Prostate gland (tissue), 2 donors: ENCODE measurements at regions not wholly inside any gene's neighbourhood (a gene's known extent, or its start where the extent isn't known, plus 50 kb on each side); places are given as distances from the start of the nearest gene placed in this dataset.

Experiments
- DNase-seq: peaks from one replicate; pipeline ENCODE4 v3.0.0-alpha.2; 2019; ENCODE audit warnings: low spot score
- H3K27ac ChIP-seq, 2 donors: fragments of 200-600 bp; sonication (generic); 2 replicates each; pipeline ENCODE4 v1.5.1; 2017 to 2019
- H3K27me3 ChIP-seq: fragments of 200-600 bp; sonication (generic); replicated peaks from 2 replicates; pipeline ENCODE4 v1.5.1; 2019; ENCODE audit not compliant: insufficient read depth
- H3K36me3 ChIP-seq, 2 donors: fragments of 200-600 bp; sonication (generic); 1 replicate in 1 of 2; 2 replicates in 1 of 2; pipeline versions ENCODE4 v1.5.1 to v1.8.1; 2017 to 2019
- H3K4me1 ChIP-seq: fragments of 200-600 bp; sonication (generic); replicated peaks from 2 replicates; pipeline ENCODE4 v1.5.1; 2019
- H3K4me3 ChIP-seq, 2 donors: fragments of 200-600 bp; sonication (generic); 2 replicates each; pipeline ENCODE4 v1.5.1; 2017 to 2019
- H3K9me3 ChIP-seq: fragments of 200-600 bp; sonication (generic); 2 replicates; pipeline ENCODE4 v1.5.1; 2017
- CTCF ChIP-seq, 4 experiments: fragments of 200-600 bp in 2 of 4; fragments of 450-650 bp in 2 of 4; sonication (generic) in 2 of 4; IDR thresholded peaks; 1 replicate in 3 of 4; 2 replicates in 1 of 4; pipeline ENCODE4 v1.5.1; 2016 to 2019; ENCODE audit warnings: antibody characterized with exemption in 4 of 4, mild to moderate bottlenecking in 2 of 4, moderate library complexity in 2 of 4
- POLR2A ChIP-seq: fragments of 450-650 bp; IDR thresholded peaks from one replicate; pipeline ENCODE4 v1.6.1; 2016; ENCODE audit warnings: antibody characterized with exemption, mild to moderate bottlenecking
- POLR2AphosphoS5 ChIP-seq: sonication (generic); formaldehyde crosslinking; IDR thresholded peaks from one replicate; pipeline ENCODE4 v1.6.1; 2017; ENCODE audit warnings: antibody characterized with exemption
- WGBS: methylation state at CpG from one replicate; pipeline ENCODE4 v1.1.5; 2018; 5-methylcytosine and 5-hydroxymethylcytosine counted together
- intact Hi-C: fragments of 100-400 bp; cut with DNase I; formaldehyde crosslinking; loops from one replicate; pipeline ENCODE4 v1.14.2; 2022

GRCh38 chr14:65303190-65303898, 109.2 kb upstream of the FUT8 start:
- TF ChIP-seq CTCF (IDR thresholded peaks at IDR 0.05) (no peak), POLR2AphosphoS5 (no peak), POLR2A (no peak)
- Histone ChIP-seq H3K27ac (no peak overlapping the region), H3K36me3 (no peaks in the 10 kb centered on the region), H3K27me3 (no peaks in the 10 kb centered on the region), H3K9me3 (no peaks in the 10 kb centered on the region), H3K4me1 (no peaks in the 10 kb centered on the region), H3K4me3 (no peak overlapping the region)
- intact Hi-C loops: no loop called here
- DNase-seq: no peak
- 48% methylated on average over 8 of the region's 8 CpGs for WGBS

DNA sequence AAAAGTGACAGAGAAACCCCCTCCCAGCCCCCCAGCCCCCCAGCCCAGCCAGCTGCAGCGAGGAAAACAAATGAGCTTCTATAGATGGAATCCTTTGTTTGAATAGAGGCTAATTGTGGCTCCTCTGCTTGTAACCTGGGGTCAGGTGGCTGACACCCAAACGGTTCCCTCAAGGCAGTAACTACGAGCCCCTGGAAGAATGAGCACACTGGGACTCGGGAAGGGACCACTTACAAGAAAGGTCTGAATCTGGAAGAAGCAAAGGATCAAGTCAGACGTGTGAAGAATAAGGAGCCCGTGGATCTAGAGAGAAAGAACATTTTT, 108.7 kb upstream of the FUT8 start:
- Histone ChIP-seq H3K27ac (no peak overlapping the region), H3K4me3 (no peak overlapping the region), H3K27me3 (no peaks in the 10 kb centered on the region), H3K36me3 (no peaks in the 10 kb centered on the region), H3K4me1 (no peaks in the 10 kb centered on the region), H3K9me3 (no peaks in the 10 kb centered on the region)
- 46% methylated on average over 6 of the region's 6 CpGs for WGBS
- intact Hi-C loops: no loop called here
- TF ChIP-seq CTCF (IDR thresholded peaks at IDR 0.05) (no peak), POLR2AphosphoS5 (no peak)
- DNase-seq: no peak

- Histone ChIP-seq H3K4me1 (no peaks in the 10 kb centered on the region), H3K27me3 (no peaks in the 10 kb centered on the region), H3K9me3 (no peaks in the 10 kb centered on the region), H3K27ac (no peak overlapping the region), H3K4me3 (no peak overlapping the region), H3K36me3 (no peaks in the 10 kb centered on the region)
- intact Hi-C loops: no loop called here
- TF ChIP-seq POLR2A: no peak
- no peak for TF ChIP-seq POLR2AphosphoS5
- TF ChIP-seq CTCF (IDR thresholded peaks at IDR 0.05): no peak
- 100% methylated on average over 4 of the region's 4 CpGs for WGBS
- DNase-seq: no peak
These were observed 108.3 kb upstream of the FUT8 start for GRCh38 chr14:65304239-65304638.

DNA sequence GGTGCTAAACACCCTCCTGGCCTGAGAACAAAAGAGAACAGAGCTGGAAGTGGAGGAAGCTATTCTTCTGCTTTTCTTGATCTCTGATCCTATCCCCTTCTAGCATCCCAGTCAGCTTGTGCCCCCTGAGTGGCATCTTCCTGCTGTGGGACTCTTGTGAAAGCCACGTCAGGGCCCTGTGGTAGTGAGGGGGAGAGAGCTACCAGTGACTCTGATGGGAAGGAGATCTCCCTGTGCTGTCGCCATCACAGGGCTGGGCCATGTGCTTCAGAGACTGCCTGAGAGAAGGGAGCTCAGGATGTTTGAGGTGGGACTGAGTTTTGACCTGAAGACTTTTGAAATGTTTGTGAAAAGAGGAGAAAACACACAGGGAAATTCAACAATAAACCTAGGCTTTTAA, 107.6 kb upstream of the FUT8 start:
- H3K36me3 ChIP-seq: no peaks in the 10 kb centered on the region
- intact Hi-C loops: no loop called here
- no peaks in the 10 kb centered on the region for H3K9me3 ChIP-seq
- H3K4me1 ChIP-seq: no peaks in the 10 kb centered on the region
- no peak for DNase-seq
- H3K27ac ChIP-seq: no peak overlapping the region
- no peak overlapping the region for H3K4me3 ChIP-seq
- TF ChIP-seq CTCF (IDR thresholded peaks at IDR 0.05) (no peak), POLR2AphosphoS5 (no peak), POLR2A (no peak)
- WGBS: 97% methylated on average over 2 of the region's 2 CpGs
- H3K27me3 ChIP-seq: no peaks in the 10 kb centered on the region

DNA sequence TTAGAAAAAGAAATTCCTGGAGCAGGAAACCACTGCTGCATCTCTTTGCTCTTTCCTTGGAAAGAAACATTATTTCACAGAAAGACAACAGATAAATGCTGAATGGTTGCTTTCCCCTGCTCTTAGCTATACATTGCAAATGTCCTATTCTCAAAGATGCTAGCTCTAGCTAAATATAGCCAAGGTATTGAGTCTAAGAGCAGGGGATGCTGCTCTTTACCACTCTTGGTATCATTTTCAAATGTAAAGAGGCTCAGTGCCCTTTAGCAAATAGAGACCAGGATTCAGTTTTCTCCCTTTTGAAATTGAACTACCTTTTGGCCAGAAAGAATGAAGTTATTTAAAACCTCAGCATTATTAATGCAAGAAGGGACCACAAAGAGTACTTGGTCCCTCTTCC, 104.0 kb upstream of the FUT8 start:
- intact Hi-C loops: no loop called here

More for the DNA sequence above, 104.0 kb upstream of the FUT8 start:
- Histone ChIP-seq H3K36me3 (no peaks in the 10 kb centered on the region), H3K4me1 (no peaks in the 10 kb centered on the region), H3K4me3 (no peak overlapping the region), H3K27me3 (no peaks in the 10 kb centered on the region), H3K27ac (no peak overlapping the region), H3K9me3 (no peaks in the 10 kb centered on the region)
- no peak for DNase-seq
- TF ChIP-seq POLR2AphosphoS5: no peak
- TF ChIP-seq CTCF (IDR thresholded peaks at IDR 0.05): no peak
- TF ChIP-seq POLR2A: no peak
